GM23338 (cell line): ENCODE measurements at regions not wholly inside any gene's neighbourhood (a gene's known extent, or its start where the extent isn't known, plus 50 kb on each side); places are given as distances from the start of the nearest gene placed in this dataset.

Source experiments
- ATAC-seq: fragments of 200-7000 bp; cut with Tn5 transposase; 3 replicates; pipeline ENCODE4 v1.9.1; 2020
- DNase-seq: peaks from one replicate; pipeline ENCODE4 v3.0.0-alpha.2; 2015; ENCODE audit warnings: low spot score
- H2AFZ ChIP-seq: fragments of 200-600 bp; sonication (generic); 2 replicates; pipeline ENCODE4 v1.8.0; 2016; ENCODE audit warnings: antibody characterized with exemption, mild to moderate bottlenecking, moderate library complexity
- H3F3A ChIP-seq: fragments of 200-600 bp; sonication (generic); replicated peaks from 2 replicates; pipeline ENCODE4 v1.8.0; 2017; ENCODE audit warnings: antibody characterized with exemption, mixed run types, low read depth
- H3K27ac ChIP-seq: fragments of 200-600 bp; sonication (generic); 2 replicates; pipeline ENCODE4 v1.6.1; 2016; ENCODE audit warnings: low read depth
- H3K27me3 ChIP-seq: fragments of 200-600 bp; sonication (generic); 2 replicates; pipeline ENCODE4 v1.8.0; 2016; ENCODE audit warnings: mild to moderate bottlenecking, mixed run types, moderate library complexity; ENCODE audit not compliant: insufficient read depth
- H3K36me3 ChIP-seq: fragments of 200-600 bp; sonication (generic); 2 replicates; pipeline ENCODE4 v1.8.0; 2016; ENCODE audit warnings: mild to moderate bottlenecking; ENCODE audit not compliant: insufficient read depth
- H3K4me1 ChIP-seq: fragments of 200-600 bp; sonication (generic); 2 replicates; pipeline ENCODE4 v1.8.0; 2016; ENCODE audit warnings: mild to moderate bottlenecking, moderate library complexity; ENCODE audit not compliant: insufficient read depth
- H3K4me2 ChIP-seq: fragments of 200-600 bp; sonication (generic); 2 replicates; pipeline ENCODE4 v1.7.1; 2017; ENCODE audit warnings: mixed run types
- H3K4me3 ChIP-seq: fragments of 200-600 bp; sonication (generic); 2 replicates; pipeline ENCODE4 v1.6.1; 2016; ENCODE audit warnings: mixed run types
- H3K79me2 ChIP-seq: fragments of 200-600 bp; sonication (generic); replicated peaks from 2 replicates; pipeline ENCODE4 v1.8.0; 2017; ENCODE audit warnings: mild to moderate bottlenecking; ENCODE audit not compliant: insufficient read depth
- H3K9me2 ChIP-seq: fragments of 200-600 bp; sonication (generic); 2 replicates; pipeline ENCODE4 v1.8.0; 2017; ENCODE audit not compliant: insufficient read depth
- H4K20me1 ChIP-seq: fragments of 200-600 bp; sonication (generic); replicated peaks from 2 replicates; pipeline ENCODE4 v1.8.0; 2017; ENCODE audit warnings: mild to moderate bottlenecking; ENCODE audit not compliant: insufficient read depth
- H3K27ac Mint-ChIP-seq: 2 replicates; pipeline ENCODE4 v1.8.0; 2020; ENCODE audit warnings: inconsistent platforms, mild to moderate bottlenecking, moderate library complexity, mixed read lengths
- H3K27me3 Mint-ChIP-seq: 3 replicates; pipeline ENCODE4 v1.8.0; 2022; ENCODE audit warnings: low read depth, mild to moderate bottlenecking, moderate library complexity, mixed read lengths, inconsistent platforms; ENCODE audit not compliant: insufficient read depth, poor library complexity
- H3K36me3 Mint-ChIP-seq: 3 replicates; pipeline ENCODE4 v1.8.0; 2021; ENCODE audit warnings: low read depth, mild to moderate bottlenecking, inconsistent platforms, moderate library complexity, mixed read lengths
- H3K4me1 Mint-ChIP-seq: 3 replicates; pipeline ENCODE4 v1.8.0; 2020; ENCODE audit warnings: mild to moderate bottlenecking, inconsistent platforms, mixed read lengths
- H3K4me3 Mint-ChIP-seq: 3 replicates; pipeline ENCODE4 v1.8.0; 2021; ENCODE audit warnings: moderate library complexity, mild to moderate bottlenecking, inconsistent platforms, mixed read lengths
- H3K9me3 Mint-ChIP-seq: 3 replicates; pipeline ENCODE4 v1.8.0; 2020; ENCODE audit warnings: moderate library complexity, mild to moderate bottlenecking, inconsistent platforms, mixed read lengths
- CREB1 ChIP-seq: fragments of 250-450 bp; sonication (Bioruptor Pico); IDR thresholded peaks from 2 replicates; pipeline ENCODE4 v1.5.0; 2020; ENCODE audit warnings: low read depth, mild to moderate bottlenecking, moderate library complexity
- JUNB ChIP-seq: IDR thresholded peaks from one replicate; pipeline ENCODE4 v1.6.1; 2016; ENCODE audit warnings: antibody characterized with exemption; ENCODE audit not compliant: unreplicated experiment
- POLR2AphosphoS5 ChIP-seq: IDR thresholded peaks from 2 replicates; pipeline ENCODE4 v1.6.1; 2016; ENCODE audit warnings: antibody characterized with exemption, low read depth
- STAT1 ChIP-seq: IDR thresholded peaks from one replicate; pipeline ENCODE4 v1.6.1; 2016; ENCODE audit warnings: antibody characterized with exemption; ENCODE audit not compliant: unreplicated experiment
- ZNF114 ChIP-seq: fragments of 250-450 bp; sonication (Bioruptor Pico); IDR thresholded peaks from 2 replicates; pipeline ENCODE4 v1.5.0; 2020; ENCODE audit warnings: mild to moderate bottlenecking, moderate library complexity
- TF ChIP-seq, protein P1 (sequence below), 2 experiments: fragments of 200-600 bp in 1 of 2; sonication (generic) in 1 of 2; conservative IDR thresholded peaks; 2 replicates each; pipeline versions ENCODE4 v1.5.1 to v1.6.1; 2016 to 2017; ENCODE audit warnings: antibody characterized with exemption in 2 of 2, low read depth in 2 of 2, mild to moderate bottlenecking in 2 of 2, moderate library complexity in 1 of 2
- TF ChIP-seq, protein P2 (sequence below): fragments of 250-450 bp; sonication (Bioruptor Pico); IDR thresholded peaks from 2 replicates; pipeline ENCODE4 v1.5.0; 2020; ENCODE audit warnings: mild to moderate bottlenecking, moderate library complexity
- TF ChIP-seq, protein P3 (sequence below): IDR thresholded peaks from one replicate; pipeline ENCODE4 v1.6.1; 2018; ENCODE audit warnings: antibody characterized with exemption; ENCODE audit not compliant: unreplicated experiment

- no peak overlapping the region for H3K27ac ChIP-seq
- H3K27me3 ChIP-seq = no peaks in the 10 kb centered on the region
- no peak overlapping the region for H3K4me2 ChIP-seq
- no peaks in the 10 kb centered on the region for H3K79me2 ChIP-seq
- Mint-ChIP-seq H3K27ac (no peak overlapping the region), H3K27me3 (no peaks in the 10 kb centered on the region), H3K4me3 (no peak overlapping the region), H3K4me1 (peaks cover 16% of the 10 kb centered on the region), H3K9me3 (no peaks in the 10 kb centered on the region), H3K36me3 (no peaks in the 10 kb centered on the region)
- H3K4me1 ChIP-seq = no peaks in the 10 kb centered on the region
- H2AFZ ChIP-seq = no peak overlapping the region
- TF ChIP-seq POLR2AphosphoS5 = no peak
- no peak for TF ChIP-seq JUNB
- TF ChIP-seq, protein P1, sequence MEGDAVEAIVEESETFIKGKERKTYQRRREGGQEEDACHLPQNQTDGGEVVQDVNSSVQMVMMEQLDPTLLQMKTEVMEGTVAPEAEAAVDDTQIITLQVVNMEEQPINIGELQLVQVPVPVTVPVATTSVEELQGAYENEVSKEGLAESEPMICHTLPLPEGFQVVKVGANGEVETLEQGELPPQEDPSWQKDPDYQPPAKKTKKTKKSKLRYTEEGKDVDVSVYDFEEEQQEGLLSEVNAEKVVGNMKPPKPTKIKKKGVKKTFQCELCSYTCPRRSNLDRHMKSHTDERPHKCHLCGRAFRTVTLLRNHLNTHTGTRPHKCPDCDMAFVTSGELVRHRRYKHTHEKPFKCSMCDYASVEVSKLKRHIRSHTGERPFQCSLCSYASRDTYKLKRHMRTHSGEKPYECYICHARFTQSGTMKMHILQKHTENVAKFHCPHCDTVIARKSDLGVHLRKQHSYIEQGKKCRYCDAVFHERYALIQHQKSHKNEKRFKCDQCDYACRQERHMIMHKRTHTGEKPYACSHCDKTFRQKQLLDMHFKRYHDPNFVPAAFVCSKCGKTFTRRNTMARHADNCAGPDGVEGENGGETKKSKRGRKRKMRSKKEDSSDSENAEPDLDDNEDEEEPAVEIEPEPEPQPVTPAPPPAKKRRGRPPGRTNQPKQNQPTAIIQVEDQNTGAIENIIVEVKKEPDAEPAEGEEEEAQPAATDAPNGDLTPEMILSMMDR (conservative IDR thresholded peaks at IDR 0.05; ENCODE audit: low read depth in 2 of 2) = no peak
- TF ChIP-seq, protein P2, sequence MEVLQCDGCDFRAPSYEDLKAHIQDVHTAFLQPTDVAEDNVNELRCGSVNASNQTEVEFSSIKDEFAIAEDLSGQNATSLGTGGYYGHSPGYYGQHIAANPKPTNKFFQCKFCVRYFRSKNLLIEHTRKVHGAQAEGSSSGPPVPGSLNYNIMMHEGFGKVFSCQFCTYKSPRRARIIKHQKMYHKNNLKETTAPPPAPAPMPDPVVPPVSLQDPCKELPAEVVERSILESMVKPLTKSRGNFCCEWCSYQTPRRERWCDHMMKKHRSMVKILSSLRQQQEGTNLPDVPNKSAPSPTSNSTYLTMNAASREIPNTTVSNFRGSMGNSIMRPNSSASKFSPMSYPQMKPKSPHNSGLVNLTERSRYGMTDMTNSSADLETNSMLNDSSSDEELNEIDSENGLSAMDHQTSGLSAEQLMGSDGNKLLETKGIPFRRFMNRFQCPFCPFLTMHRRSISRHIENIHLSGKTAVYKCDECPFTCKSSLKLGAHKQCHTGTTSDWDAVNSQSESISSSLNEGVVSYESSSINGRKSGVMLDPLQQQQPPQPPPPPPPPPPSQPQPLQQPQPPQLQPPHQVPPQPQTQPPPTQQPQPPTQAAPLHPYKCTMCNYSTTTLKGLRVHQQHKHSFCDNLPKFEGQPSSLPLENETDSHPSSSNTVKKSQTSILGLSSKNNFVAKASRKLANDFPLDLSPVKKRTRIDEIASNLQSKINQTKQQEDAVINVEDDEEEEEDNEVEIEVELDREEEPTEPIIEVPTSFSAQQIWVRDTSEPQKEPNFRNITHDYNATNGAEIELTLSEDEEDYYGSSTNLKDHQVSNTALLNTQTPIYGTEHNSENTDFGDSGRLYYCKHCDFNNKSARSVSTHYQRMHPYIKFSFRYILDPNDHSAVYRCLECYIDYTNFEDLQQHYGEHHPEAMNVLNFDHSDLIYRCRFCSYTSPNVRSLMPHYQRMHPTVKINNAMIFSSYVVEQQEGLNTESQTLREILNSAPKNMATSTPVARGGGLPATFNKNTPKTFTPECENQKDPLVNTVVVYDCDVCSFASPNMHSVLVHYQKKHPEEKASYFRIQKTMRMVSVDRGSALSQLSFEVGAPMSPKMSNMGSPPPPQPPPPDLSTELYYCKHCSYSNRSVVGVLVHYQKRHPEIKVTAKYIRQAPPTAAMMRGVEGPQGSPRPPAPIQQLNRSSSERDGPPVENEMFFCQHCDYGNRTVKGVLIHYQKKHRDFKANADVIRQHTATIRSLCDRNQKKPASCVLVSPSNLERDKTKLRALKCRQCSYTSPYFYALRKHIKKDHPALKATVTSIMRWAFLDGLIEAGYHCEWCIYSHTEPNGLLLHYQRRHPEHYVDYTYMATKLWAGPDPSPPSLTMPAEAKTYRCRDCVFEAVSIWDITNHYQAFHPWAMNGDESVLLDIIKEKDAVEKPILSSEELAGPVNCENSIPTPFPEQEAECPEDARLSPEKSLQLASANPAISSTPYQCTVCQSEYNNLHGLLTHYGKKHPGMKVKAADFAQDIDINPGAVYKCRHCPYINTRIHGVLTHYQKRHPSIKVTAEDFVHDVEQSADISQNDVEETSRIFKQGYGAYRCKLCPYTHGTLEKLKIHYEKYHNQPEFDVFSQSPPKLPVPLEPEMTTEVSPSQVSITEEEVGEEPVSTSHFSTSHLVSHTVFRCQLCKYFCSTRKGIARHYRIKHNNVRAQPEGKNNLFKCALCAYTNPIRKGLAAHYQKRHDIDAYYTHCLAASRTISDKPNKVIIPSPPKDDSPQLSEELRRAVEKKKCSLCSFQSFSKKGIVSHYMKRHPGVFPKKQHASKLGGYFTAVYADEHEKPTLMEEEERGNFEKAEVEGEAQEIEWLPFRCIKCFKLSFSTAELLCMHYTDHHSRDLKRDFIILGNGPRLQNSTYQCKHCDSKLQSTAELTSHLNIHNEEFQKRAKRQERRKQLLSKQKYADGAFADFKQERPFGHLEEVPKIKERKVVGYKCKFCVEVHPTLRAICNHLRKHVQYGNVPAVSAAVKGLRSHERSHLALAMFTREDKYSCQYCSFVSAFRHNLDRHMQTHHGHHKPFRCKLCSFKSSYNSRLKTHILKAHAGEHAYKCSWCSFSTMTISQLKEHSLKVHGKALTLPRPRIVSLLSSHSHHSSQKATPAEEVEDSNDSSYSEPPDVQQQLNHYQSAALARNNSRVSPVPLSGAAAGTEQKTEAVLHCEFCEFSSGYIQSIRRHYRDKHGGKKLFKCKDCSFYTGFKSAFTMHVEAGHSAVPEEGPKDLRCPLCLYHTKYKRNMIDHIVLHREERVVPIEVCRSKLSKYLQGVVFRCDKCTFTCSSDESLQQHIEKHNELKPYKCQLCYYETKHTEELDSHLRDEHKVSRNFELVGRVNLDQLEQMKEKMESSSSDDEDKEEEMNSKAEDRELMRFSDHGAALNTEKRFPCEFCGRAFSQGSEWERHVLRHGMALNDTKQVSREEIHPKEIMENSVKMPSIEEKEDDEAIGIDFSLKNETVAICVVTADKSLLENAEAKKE = no peak
- TF ChIP-seq CREB1 (CRISPR knock-in tag) = no peak
- no peak for TF ChIP-seq STAT1
- TF ChIP-seq, protein P3, sequence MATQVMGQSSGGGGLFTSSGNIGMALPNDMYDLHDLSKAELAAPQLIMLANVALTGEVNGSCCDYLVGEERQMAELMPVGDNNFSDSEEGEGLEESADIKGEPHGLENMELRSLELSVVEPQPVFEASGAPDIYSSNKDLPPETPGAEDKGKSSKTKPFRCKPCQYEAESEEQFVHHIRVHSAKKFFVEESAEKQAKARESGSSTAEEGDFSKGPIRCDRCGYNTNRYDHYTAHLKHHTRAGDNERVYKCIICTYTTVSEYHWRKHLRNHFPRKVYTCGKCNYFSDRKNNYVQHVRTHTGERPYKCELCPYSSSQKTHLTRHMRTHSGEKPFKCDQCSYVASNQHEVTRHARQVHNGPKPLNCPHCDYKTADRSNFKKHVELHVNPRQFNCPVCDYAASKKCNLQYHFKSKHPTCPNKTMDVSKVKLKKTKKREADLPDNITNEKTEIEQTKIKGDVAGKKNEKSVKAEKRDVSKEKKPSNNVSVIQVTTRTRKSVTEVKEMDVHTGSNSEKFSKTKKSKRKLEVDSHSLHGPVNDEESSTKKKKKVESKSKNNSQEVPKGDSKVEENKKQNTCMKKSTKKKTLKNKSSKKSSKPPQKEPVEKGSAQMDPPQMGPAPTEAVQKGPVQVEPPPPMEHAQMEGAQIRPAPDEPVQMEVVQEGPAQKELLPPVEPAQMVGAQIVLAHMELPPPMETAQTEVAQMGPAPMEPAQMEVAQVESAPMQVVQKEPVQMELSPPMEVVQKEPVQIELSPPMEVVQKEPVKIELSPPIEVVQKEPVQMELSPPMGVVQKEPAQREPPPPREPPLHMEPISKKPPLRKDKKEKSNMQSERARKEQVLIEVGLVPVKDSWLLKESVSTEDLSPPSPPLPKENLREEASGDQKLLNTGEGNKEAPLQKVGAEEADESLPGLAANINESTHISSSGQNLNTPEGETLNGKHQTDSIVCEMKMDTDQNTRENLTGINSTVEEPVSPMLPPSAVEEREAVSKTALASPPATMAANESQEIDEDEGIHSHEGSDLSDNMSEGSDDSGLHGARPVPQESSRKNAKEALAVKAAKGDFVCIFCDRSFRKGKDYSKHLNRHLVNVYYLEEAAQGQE = no peak
- no peak for TF ChIP-seq ZNF114
- DNase-seq (no peak), ATAC-seq (no peak)
- no peaks in the 10 kb centered on the region for H4K20me1 ChIP-seq
- no peaks in the 10 kb centered on the region for H3F3A ChIP-seq
- H3K36me3 ChIP-seq = no peaks in the 10 kb centered on the region
- H3K9me2 ChIP-seq = peaks cover 5% of the 10 kb centered on the region; the same call in 1 of the 2 replicates
- H3K4me3 ChIP-seq = no peak overlapping the region
Measured at GRCh38 chr5:158531860-158532259, 567.9 kb downstream of the EBF1 start.
